ENCODE measurements at regions not wholly inside any gene's neighbourhood (a gene's known extent, or its start where the extent isn't known, plus 50 kb on each side); places are given as distances from the start of the nearest gene placed in this dataset.
"Not testable (repeated sequence)": the region's sequence is repeated elsewhere in the genome, so short reads cannot be mapped to it uniquely, and the experiment has no call there.

- H3K4me3 Mint-ChIP-seq; H3K4me1 Mint-ChIP-seq; POLR2A ChIA-PET; CTCF ChIA-PET; H3K36me3 Mint-ChIP-seq (ENCODE audit: low read depth); H3K9me3 Mint-ChIP-seq; DNase-seq; H3K27ac Mint-ChIP-seq: not testable (repeated sequence)
- peaks cover 12% of the 10 kb centered on the region for H3K27me3 Mint-ChIP-seq
Observed at GRCh38 chr2:129807642-129808338, 171.7 kb upstream of the RAB6C start.

GRCh38 chr2:129810521-129810920, 168.9 kb upstream of the RAB6C start:
- Mint-ChIP-seq H3K4me3 (no peak overlapping the region), H3K9me3 (no peaks in the 10 kb centered on the region), H3K27ac (no peak overlapping the region), H3K36me3 (ENCODE audit: low read depth) (no peaks in the 10 kb centered on the region), H3K4me1 (no peaks in the 10 kb centered on the region), H3K27me3 (peaks cover 12% of the 10 kb centered on the region)
- ChIA-PET CTCF (no interaction called here), POLR2A (no interaction called here)
- no peak for DNase-seq

- no peaks in the 10 kb centered on the region for H3K36me3 Mint-ChIP-seq (ENCODE audit: low read depth)
- POLR2A ChIA-PET, result no interaction called here
- no peak overlapping the region for H3K4me3 Mint-ChIP-seq
- H3K27me3 Mint-ChIP-seq, result peaks cover 12% of the 10 kb centered on the region
- H3K4me1 Mint-ChIP-seq, result no peaks in the 10 kb centered on the region
- H3K9me3 Mint-ChIP-seq, result no peaks in the 10 kb centered on the region
- no peak for DNase-seq
- CTCF ChIA-PET, result no interaction called here
- no peak overlapping the region for H3K27ac Mint-ChIP-seq
Observed at GRCh38 chr2:129812071-129812470, 167.4 kb upstream of the RAB6C start.

GRCh38 chr2:129812654-129813053, 166.8 kb upstream of the RAB6C start:
- H3K4me3 Mint-ChIP-seq, result no peak overlapping the region
- H3K9me3 Mint-ChIP-seq, result no peaks in the 10 kb centered on the region
- no peaks in the 10 kb centered on the region for H3K36me3 Mint-ChIP-seq (ENCODE audit: low read depth)
- ChIA-PET POLR2A (no interaction called here), CTCF (no interaction called here)
- H3K27ac Mint-ChIP-seq, result no peak overlapping the region
- no peaks in the 10 kb centered on the region for H3K4me1 Mint-ChIP-seq
- no peak for DNase-seq
- H3K27me3 Mint-ChIP-seq, result peaks cover 12% of the 10 kb centered on the region

- Mint-ChIP-seq H3K9me3 (no peaks in the 10 kb centered on the region), H3K4me1 (no peaks in the 10 kb centered on the region), H3K27ac (no peak overlapping the region), H3K27me3 (peaks cover 12% of the 10 kb centered on the region), H3K36me3 (ENCODE audit: low read depth) (no peaks in the 10 kb centered on the region), H3K4me3 (no peak overlapping the region)
- ChIA-PET CTCF (no interaction called here), POLR2A (no interaction called here)
- no peak for DNase-seq
Observed at GRCh38 chr2:129813404-129813803, 166.1 kb upstream of the RAB6C start.

- CTCF ChIA-PET, result no interaction called here
Observed at GRCh38 chr2:129816813-129817574, 162.5 kb upstream of the RAB6C start.

GRCh38 chr2:129819855-129820254, 159.6 kb upstream of the RAB6C start:
- CTCF ChIA-PET, result no interaction called here
- POLR2A ChIA-PET, result no interaction called here
- Mint-ChIP-seq H3K4me3 (no peak overlapping the region), H3K9me3 (no peaks in the 10 kb centered on the region), H3K4me1 (no peaks in the 10 kb centered on the region), H3K27ac (no peak overlapping the region), H3K36me3 (ENCODE audit: low read depth) (no peaks in the 10 kb centered on the region), H3K27me3 (no peaks in the 10 kb centered on the region)
- DNase-seq, result no peak

More at GRCh38 chr2:129816813-129817574, 162.5 kb upstream of the RAB6C start:
- DNase-seq, result no peak
- POLR2A ChIA-PET, result no interaction called here
- no peaks in the 10 kb centered on the region for H3K4me1 Mint-ChIP-seq
- H3K27me3 Mint-ChIP-seq, result no peaks in the 10 kb centered on the region
- no peaks in the 10 kb centered on the region for H3K9me3 Mint-ChIP-seq
- H3K27ac Mint-ChIP-seq, result no peak overlapping the region
- no peaks in the 10 kb centered on the region for H3K36me3 Mint-ChIP-seq (ENCODE audit: low read depth)
- H3K4me3 Mint-ChIP-seq, result no peak overlapping the region

- POLR2A ChIA-PET, result no interaction called here
- Mint-ChIP-seq H3K27me3 (no peaks in the 10 kb centered on the region), H3K4me3 (no peak overlapping the region)
Observed at GRCh38 chr2:129820908-129821307, 158.6 kb upstream of the RAB6C start.

GRCh38 chr2:129821445-129821844, 158.0 kb upstream of the RAB6C start:
- Mint-ChIP-seq H3K4me1 (no peaks in the 10 kb centered on the region), H3K36me3 (ENCODE audit: low read depth) (no peaks in the 10 kb centered on the region), H3K27me3 (no peaks in the 10 kb centered on the region), H3K9me3 (no peaks in the 10 kb centered on the region), H3K27ac (no peak overlapping the region), H3K4me3 (no peak overlapping the region)
- ChIA-PET CTCF (no interaction called here), POLR2A (no interaction called here)
- DNase-seq, result no peak

More at GRCh38 chr2:129820908-129821307, 158.6 kb upstream of the RAB6C start:
- Mint-ChIP-seq H3K9me3 (no peaks in the 10 kb centered on the region), H3K27ac (no peak overlapping the region), H3K4me1 (no peaks in the 10 kb centered on the region), H3K36me3 (ENCODE audit: low read depth) (no peaks in the 10 kb centered on the region)
- CTCF ChIA-PET, result no interaction called here
- no peak for DNase-seq

- Mint-ChIP-seq H3K27me3 (no peaks in the 10 kb centered on the region), H3K27ac (no peak overlapping the region)
- POLR2A ChIA-PET, result no interaction called here
Observed at GRCh38 chr2:129823044-129823443, 156.4 kb upstream of the RAB6C start.

GRCh38 chr2:129827311-129828090, 152.0 kb upstream of the RAB6C start:
- Mint-ChIP-seq H3K27ac (no peak overlapping the region), H3K27me3 (no peaks in the 10 kb centered on the region)
- CTCF ChIA-PET, result no interaction called here

More at GRCh38 chr2:129823044-129823443, 156.4 kb upstream of the RAB6C start:
- H3K9me3 Mint-ChIP-seq, result no peaks in the 10 kb centered on the region
- H3K36me3 Mint-ChIP-seq (ENCODE audit: low read depth), result no peaks in the 10 kb centered on the region
- no peak for DNase-seq
- no peak overlapping the region for H3K4me3 Mint-ChIP-seq
- H3K4me1 Mint-ChIP-seq, result no peaks in the 10 kb centered on the region
- CTCF ChIA-PET, result no interaction called here

GRCh38 chr2:129828792-129829191, 150.7 kb upstream of the RAB6C start:
- H3K4me1 Mint-ChIP-seq, result no peaks in the 10 kb centered on the region
- DNase-seq, result no peak
- POLR2A ChIA-PET, result no interaction called here
- H3K4me3 Mint-ChIP-seq, result no peak overlapping the region
- CTCF ChIA-PET, result no interaction called here
- H3K36me3 Mint-ChIP-seq (ENCODE audit: low read depth), result no peaks in the 10 kb centered on the region
- H3K27ac Mint-ChIP-seq, result no peak overlapping the region
- no peaks in the 10 kb centered on the region for H3K9me3 Mint-ChIP-seq
- no peaks in the 10 kb centered on the region for H3K27me3 Mint-ChIP-seq

More at GRCh38 chr2:129827311-129828090, 152.0 kb upstream of the RAB6C start:
- POLR2A ChIA-PET, result no interaction called here
- Mint-ChIP-seq H3K36me3 (ENCODE audit: low read depth) (no peaks in the 10 kb centered on the region), H3K4me3 (no peak overlapping the region), H3K4me1 (no peaks in the 10 kb centered on the region), H3K9me3 (no peaks in the 10 kb centered on the region)
- DNase-seq, result no peak

- POLR2A ChIA-PET, result no interaction called here
- Mint-ChIP-seq H3K36me3 (ENCODE audit: low read depth) (no peaks in the 10 kb centered on the region), H3K4me1 (no peaks in the 10 kb centered on the region), H3K27me3 (no peaks in the 10 kb centered on the region), H3K9me3 (no peaks in the 10 kb centered on the region), H3K4me3 (no peak overlapping the region), H3K27ac (no peak overlapping the region)
- CTCF ChIA-PET, result no interaction called here
- DNase-seq, result no peak
Observed at GRCh38 chr2:129829588-129829987, 149.9 kb upstream of the RAB6C start.

All from activated CD4-positive, alpha-beta memory T cell treated with anti-CD3 and anti-CD28 coated beads, Interleukin-2, amount 10 ng/mL, durations not matched to agents 7 days and 5 days (primary cell).